Choroid plexus epithelial cell (primary cell): ENCODE measurements at regions not wholly inside any gene's neighbourhood (a gene's known extent, or its start where the extent isn't known, plus 50 kb on each side); places are given as distances from the start of the nearest gene placed in this dataset.

ENCODE experiments used
- DNase-seq: peaks from one replicate; pipeline ENCODE4 v3.0.0-alpha.2; 2010; ENCODE audit warnings: low read depth
- H3K4me3 ChIP-seq: 2 replicates; pipeline ENCODE4 v1.5.1; 2011; ENCODE audit warnings: low read depth, mild to moderate bottlenecking, control low read depth, low read length, moderate library complexity
- CTCF ChIP-seq: conservative IDR thresholded peaks from 2 replicates; pipeline ENCODE4 v1.5.1; 2011; ENCODE audit warnings: low read depth, mild to moderate bottlenecking, control low read depth, inconsistent platforms, low read length, moderate library complexity

GRCh38 chr10:131573256-131573655 is 261.7 kb upstream of the TCERG1L start:
- TF ChIP-seq CTCF: no peak
- H3K4me3 ChIP-seq: no peak overlapping the region
- no peak for DNase-seq

GRCh38 chr10:131573707-131574106 is 262.2 kb upstream of the TCERG1L start:
- H3K4me3 ChIP-seq: no peak overlapping the region
- no peak for DNase-seq
- TF ChIP-seq CTCF: no peak

GRCh38 chr10:131574363-131574706 is 262.8 kb upstream of the TCERG1L start:
- H3K4me3 ChIP-seq: no peak overlapping the region
- no peak for TF ChIP-seq CTCF
- DNase-seq: no peak

GRCh38 chr10:131574707-131575430 is 263.3 kb upstream of the TCERG1L start:
- TF ChIP-seq CTCF: no peak
- no peak overlapping the region for H3K4me3 ChIP-seq
- DNase-seq: no peak

- no peak for TF ChIP-seq CTCF
- no peak for DNase-seq
- no peak overlapping the region for H3K4me3 ChIP-seq
Measured at GRCh38 chr10:131575877-131576276, 264.4 kb upstream of the TCERG1L start.

GRCh38 chr10:131576341-131577177 is 265.0 kb upstream of the TCERG1L start:
- H3K4me3 ChIP-seq: no peak overlapping the region
- no peak for DNase-seq
- TF ChIP-seq CTCF: no peak
